ENCODE measurements at regions not wholly inside any gene's neighbourhood (a gene's known extent, or its start where the extent isn't known, plus 50 kb on each side); places are given as distances from the start of the nearest gene placed in this dataset.
"Not testable (repeated sequence)": the region's sequence is repeated elsewhere in the genome, so short reads cannot be mapped to it uniquely, and the experiment has no call there.

DNA sequence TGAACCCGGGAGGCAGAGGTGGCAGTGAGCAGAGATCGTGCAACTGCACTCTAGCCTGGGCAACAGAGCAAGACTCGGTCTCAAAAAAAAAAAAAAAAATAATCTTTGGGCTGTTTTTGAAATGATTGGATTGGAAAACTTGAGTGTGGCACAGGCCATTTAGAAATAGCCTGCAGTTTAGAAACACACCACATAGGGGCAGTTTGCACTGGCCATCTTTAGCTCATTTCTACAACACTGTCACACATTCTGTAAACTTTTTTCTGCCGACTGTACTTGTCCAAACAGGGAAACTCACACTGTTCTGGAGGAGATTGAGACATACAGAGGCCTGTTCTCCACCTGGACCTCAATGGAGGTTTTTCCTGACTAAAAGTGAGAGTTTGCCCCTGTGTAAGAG lies 546.3 kb downstream of the RPIA start:
- H2BK15ac ChIP-seq (replicated peaks; ENCODE audit: low read depth); H3K4me3 ChIP-seq (ENCODE audit: low read length); H3K4me2 ChIP-seq (ENCODE audit: low read length); H3K27ac ChIP-seq (ENCODE audit: low read depth, low read length); DNase-seq; H3K79me2 ChIP-seq (ENCODE audit: control insufficient read depth, insufficient read depth, low read length); H3K36me3 ChIP-seq (ENCODE audit: control insufficient read depth, insufficient read depth, low read length); H3K18ac ChIP-seq (ENCODE audit: low read length); H3K4ac ChIP-seq (ENCODE audit: low read depth, low read length); H3K4me1 ChIP-seq (ENCODE audit: control insufficient read depth, low read depth, low read length); H3K79me1 ChIP-seq (ENCODE audit: low read length); H3K56ac ChIP-seq (ENCODE audit: low read length); H2BK120ac ChIP-seq (ENCODE audit: low read depth, low read length); H3K9ac ChIP-seq (ENCODE audit: low read length); H4K5ac ChIP-seq (ENCODE audit: low read length); H2AK5ac ChIP-seq (ENCODE audit: low read length); H2BK5ac ChIP-seq (ENCODE audit: low read length); H3K27me3 ChIP-seq (ENCODE audit: insufficient read depth, low read length, poor library complexity); H4K8ac ChIP-seq (ENCODE audit: low read depth, low read length); H3K23ac ChIP-seq (ENCODE audit: low read length): not testable (repeated sequence)
- no CpG with 5 or more reads among the region's 4 CpGs for WGBS (ENCODE audit: extremely low coverage, insufficient coverage, low lambda C conversion rate)

- not testable (repeated sequence) for H3K4ac ChIP-seq (ENCODE audit: low read depth, low read length); H3K4me2 ChIP-seq (ENCODE audit: low read length); H3K23ac ChIP-seq (ENCODE audit: low read length); H3K36me3 ChIP-seq (ENCODE audit: control insufficient read depth, insufficient read depth, low read length); H2BK15ac ChIP-seq (replicated peaks; ENCODE audit: low read depth); H3K79me2 ChIP-seq (ENCODE audit: control insufficient read depth, insufficient read depth, low read length); H2AK5ac ChIP-seq (ENCODE audit: low read length); H4K8ac ChIP-seq (ENCODE audit: low read depth, low read length); H3K56ac ChIP-seq (ENCODE audit: low read length); H3K27ac ChIP-seq (ENCODE audit: low read depth, low read length); H2BK5ac ChIP-seq (ENCODE audit: low read length); H3K4me3 ChIP-seq (ENCODE audit: low read length); H3K9ac ChIP-seq (ENCODE audit: low read length); H3K79me1 ChIP-seq (ENCODE audit: low read length); H3K18ac ChIP-seq (ENCODE audit: low read length); H2BK120ac ChIP-seq (ENCODE audit: low read depth, low read length); H3K4me1 ChIP-seq (ENCODE audit: control insufficient read depth, low read depth, low read length); H4K5ac ChIP-seq (ENCODE audit: low read length); H3K27me3 ChIP-seq (ENCODE audit: insufficient read depth, low read length, poor library complexity)
- no CpG with 5 or more reads among the region's 4 CpGs for WGBS (ENCODE audit: extremely low coverage, insufficient coverage, low lambda C conversion rate)
- peak; percentile 23 for DNase-seq
These were observed 551.7 kb downstream of the RPIA start for GRCh38 chr2:89243114-89243700.

- not testable (repeated sequence) for H3K4me1 ChIP-seq (ENCODE audit: control insufficient read depth, low read depth, low read length)
These were observed 552.9 kb downstream of the RPIA start for GRCh38 chr2:89244407-89244806.

GRCh38 chr2:89245478-89245877 lies 554.0 kb downstream of the RPIA start:
- not testable (repeated sequence) for H3K4me2 ChIP-seq (ENCODE audit: low read length); H3K79me2 ChIP-seq (ENCODE audit: control insufficient read depth, insufficient read depth, low read length); H3K23ac ChIP-seq (ENCODE audit: low read length); H2BK120ac ChIP-seq (ENCODE audit: low read depth, low read length); H3K27ac ChIP-seq (ENCODE audit: low read depth, low read length); H3K79me1 ChIP-seq (ENCODE audit: low read length); H3K36me3 ChIP-seq (ENCODE audit: control insufficient read depth, insufficient read depth, low read length); H2BK5ac ChIP-seq (ENCODE audit: low read length); H3K56ac ChIP-seq (ENCODE audit: low read length); H3K9ac ChIP-seq (ENCODE audit: low read length); H3K4me1 ChIP-seq (ENCODE audit: control insufficient read depth, low read depth, low read length); H2AK5ac ChIP-seq (ENCODE audit: low read length); H3K4ac ChIP-seq (ENCODE audit: low read depth, low read length); H3K4me3 ChIP-seq (ENCODE audit: low read length); H3K27me3 ChIP-seq (ENCODE audit: insufficient read depth, low read length, poor library complexity); H4K8ac ChIP-seq (ENCODE audit: low read depth, low read length); DNase-seq; H2BK15ac ChIP-seq (replicated peaks; ENCODE audit: low read depth); H3K18ac ChIP-seq (ENCODE audit: low read length); H4K5ac ChIP-seq (ENCODE audit: low read length)
- no CpG with 5 or more reads among the region's 1 CpG for WGBS (ENCODE audit: extremely low coverage, insufficient coverage, low lambda C conversion rate)

More at GRCh38 chr2:89244407-89244806, 552.9 kb downstream of the RPIA start:
- not testable (repeated sequence) for DNase-seq; H3K18ac ChIP-seq (ENCODE audit: low read length); H3K56ac ChIP-seq (ENCODE audit: low read length); H3K23ac ChIP-seq (ENCODE audit: low read length); H3K79me1 ChIP-seq (ENCODE audit: low read length); H3K79me2 ChIP-seq (ENCODE audit: control insufficient read depth, insufficient read depth, low read length); H4K5ac ChIP-seq (ENCODE audit: low read length); H3K27me3 ChIP-seq (ENCODE audit: insufficient read depth, low read length, poor library complexity); H3K36me3 ChIP-seq (ENCODE audit: control insufficient read depth, insufficient read depth, low read length); H3K4me2 ChIP-seq (ENCODE audit: low read length); H3K9ac ChIP-seq (ENCODE audit: low read length); H2AK5ac ChIP-seq (ENCODE audit: low read length); H2BK5ac ChIP-seq (ENCODE audit: low read length); H4K8ac ChIP-seq (ENCODE audit: low read depth, low read length); H2BK15ac ChIP-seq (replicated peaks; ENCODE audit: low read depth); H2BK120ac ChIP-seq (ENCODE audit: low read depth, low read length); H3K4ac ChIP-seq (ENCODE audit: low read depth, low read length); H3K27ac ChIP-seq (ENCODE audit: low read depth, low read length); H3K4me3 ChIP-seq (ENCODE audit: low read length)

DNA sequence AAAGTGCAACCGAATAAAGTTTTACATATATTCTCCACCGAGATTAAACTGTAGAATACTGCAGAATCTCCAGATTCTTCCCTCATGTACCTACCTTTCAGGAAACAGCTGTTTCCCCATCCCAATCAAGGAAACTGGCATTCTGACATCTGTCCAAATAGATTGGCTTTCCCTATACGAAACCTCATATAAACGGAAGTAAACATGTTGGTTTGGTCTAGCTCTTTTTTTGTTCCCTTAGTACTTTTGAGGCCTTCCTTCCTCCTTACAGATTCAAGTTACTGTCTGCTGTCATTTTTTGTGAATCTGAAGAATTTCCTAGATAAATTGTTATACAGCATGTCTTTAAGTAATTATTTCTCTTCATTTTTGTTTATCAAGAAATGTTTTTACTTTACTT lies 554.6 kb downstream of the RPIA start:
- H3K4me1 ChIP-seq (ENCODE audit: control insufficient read depth, low read depth, low read length); H3K27ac ChIP-seq (ENCODE audit: low read depth, low read length); H2AK5ac ChIP-seq (ENCODE audit: low read length); H3K4me3 ChIP-seq (ENCODE audit: low read length); H3K27me3 ChIP-seq (ENCODE audit: insufficient read depth, low read length, poor library complexity); H2BK15ac ChIP-seq (replicated peaks; ENCODE audit: low read depth); H2BK5ac ChIP-seq (ENCODE audit: low read length); H3K79me1 ChIP-seq (ENCODE audit: low read length); H3K36me3 ChIP-seq (ENCODE audit: control insufficient read depth, insufficient read depth, low read length); H3K23ac ChIP-seq (ENCODE audit: low read length); H3K4ac ChIP-seq (ENCODE audit: low read depth, low read length); H3K18ac ChIP-seq (ENCODE audit: low read length); H3K79me2 ChIP-seq (ENCODE audit: control insufficient read depth, insufficient read depth, low read length); H3K4me2 ChIP-seq (ENCODE audit: low read length); H4K5ac ChIP-seq (ENCODE audit: low read length); H2BK120ac ChIP-seq (ENCODE audit: low read depth, low read length); H4K8ac ChIP-seq (ENCODE audit: low read depth, low read length); H3K56ac ChIP-seq (ENCODE audit: low read length); DNase-seq; H3K9ac ChIP-seq (ENCODE audit: low read length): not testable (repeated sequence)
- no CpG with 5 or more reads among the region's 4 CpGs for WGBS (ENCODE audit: extremely low coverage, insufficient coverage, low lambda C conversion rate)

DNA sequence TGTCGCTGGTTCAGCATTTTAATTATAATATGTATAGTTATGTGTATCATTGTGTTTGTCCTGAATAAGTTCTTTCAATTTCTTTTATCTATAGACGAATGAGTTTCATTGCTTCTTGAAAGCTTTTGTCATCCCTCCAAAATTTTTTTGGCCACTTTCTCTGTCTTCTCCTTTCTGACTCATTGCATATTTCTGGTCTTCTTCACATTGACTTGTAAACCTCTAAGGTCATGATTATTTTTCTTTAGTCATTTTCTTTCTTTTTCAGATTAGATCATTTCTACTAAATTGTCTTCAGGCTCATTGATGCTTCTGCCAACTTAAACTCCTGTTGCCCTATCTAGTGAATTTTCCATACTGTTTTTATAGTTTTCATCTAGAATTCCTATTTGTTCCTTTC lies 555.1 kb downstream of the RPIA start:
- not testable (repeated sequence) for H3K4me3 ChIP-seq (ENCODE audit: low read length); DNase-seq; H2BK5ac ChIP-seq (ENCODE audit: low read length); H3K27me3 ChIP-seq (ENCODE audit: insufficient read depth, low read length, poor library complexity); H3K23ac ChIP-seq (ENCODE audit: low read length); H4K8ac ChIP-seq (ENCODE audit: low read depth, low read length); H3K56ac ChIP-seq (ENCODE audit: low read length); H3K18ac ChIP-seq (ENCODE audit: low read length); H3K4ac ChIP-seq (ENCODE audit: low read depth, low read length); H2BK15ac ChIP-seq (replicated peaks; ENCODE audit: low read depth); H3K4me1 ChIP-seq (ENCODE audit: control insufficient read depth, low read depth, low read length); H3K27ac ChIP-seq (ENCODE audit: low read depth, low read length); H3K36me3 ChIP-seq (ENCODE audit: control insufficient read depth, insufficient read depth, low read length); H2AK5ac ChIP-seq (ENCODE audit: low read length); H3K79me2 ChIP-seq (ENCODE audit: control insufficient read depth, insufficient read depth, low read length); H2BK120ac ChIP-seq (ENCODE audit: low read depth, low read length); H3K9ac ChIP-seq (ENCODE audit: low read length); H4K5ac ChIP-seq (ENCODE audit: low read length); H3K79me1 ChIP-seq (ENCODE audit: low read length); H3K4me2 ChIP-seq (ENCODE audit: low read length)
- no CpG with 5 or more reads among the region's 2 CpGs for WGBS (ENCODE audit: extremely low coverage, insufficient coverage, low lambda C conversion rate)

All from mesendoderm (in vitro differentiated cells).